ENCODE measurements at regions not wholly inside any gene's neighbourhood (a gene's known extent, or its start where the extent isn't known, plus 50 kb on each side); places are given as distances from the start of the nearest gene placed in this dataset.

GRCh38 chr15:70486012-70486411 is 277.3 kb downstream of the UACA start:
- TF ChIP-seq POLR2AphosphoS5 (IDR thresholded peaks at IDR 0.05; ENCODE audit: low read depth, low read length) (no peak), TAF1 (IDR thresholded peaks at IDR 0.05; ENCODE audit: borderline replicate concordance, insufficient read depth, low read length) (no peak), FOXP2 (optimal IDR thresholded peaks at IDR 0.05; ENCODE audit: borderline replicate concordance, extremely low read depth, extremely low read length, insufficient read depth) (no peak), REST (IDR thresholded peaks at IDR 0.05; ENCODE audit: insufficient read depth in 1 of 2, low read depth in 2 of 2, low read length in 2 of 2) (no peak), SIN3A (IDR thresholded peaks at IDR 0.05; ENCODE audit: borderline replicate concordance, insufficient read depth, low read length) (no peak)

- TF ChIP-seq SIN3A (IDR thresholded peaks at IDR 0.05; ENCODE audit: borderline replicate concordance, insufficient read depth, low read length) = no peak
- no peak for TF ChIP-seq POLR2AphosphoS5 (IDR thresholded peaks at IDR 0.05; ENCODE audit: low read depth, low read length)
- TF ChIP-seq REST (IDR thresholded peaks at IDR 0.05; ENCODE audit: insufficient read depth in 1 of 2, low read depth in 2 of 2, low read length in 2 of 2) = no peak
- no peak for TF ChIP-seq FOXP2 (optimal IDR thresholded peaks at IDR 0.05; ENCODE audit: borderline replicate concordance, extremely low read depth, extremely low read length, insufficient read depth)
- no peak for TF ChIP-seq TAF1 (IDR thresholded peaks at IDR 0.05; ENCODE audit: borderline replicate concordance, insufficient read depth, low read length)
Measured at GRCh38 chr15:70484993-70485392, 278.4 kb downstream of the UACA start.

- TF ChIP-seq SIN3A (IDR thresholded peaks at IDR 0.05; ENCODE audit: borderline replicate concordance, insufficient read depth, low read length) (no peak), POLR2AphosphoS5 (IDR thresholded peaks at IDR 0.05; ENCODE audit: low read depth, low read length) (no peak), TAF1 (IDR thresholded peaks at IDR 0.05; ENCODE audit: borderline replicate concordance, insufficient read depth, low read length) (no peak), FOXP2 (optimal IDR thresholded peaks at IDR 0.05; ENCODE audit: borderline replicate concordance, extremely low read depth, extremely low read length, insufficient read depth) (no peak), REST (IDR thresholded peaks at IDR 0.05; ENCODE audit: insufficient read depth in 1 of 2, low read depth in 2 of 2, low read length in 2 of 2) (no peak)
Measured at GRCh38 chr15:70483513-70483912, 279.8 kb downstream of the UACA start.

- TF ChIP-seq REST (IDR thresholded peaks at IDR 0.05; ENCODE audit: insufficient read depth in 1 of 2, low read depth in 2 of 2, low read length in 2 of 2) (no peak), FOXP2 (optimal IDR thresholded peaks at IDR 0.05; ENCODE audit: borderline replicate concordance, extremely low read depth, extremely low read length, insufficient read depth) (no peak)
Measured at GRCh38 chr15:70480196-70480856, 283.0 kb downstream of the UACA start.

GRCh38 chr15:70479785-70480184 is 283.6 kb downstream of the UACA start:
- TF ChIP-seq POLR2AphosphoS5 (IDR thresholded peaks at IDR 0.05; ENCODE audit: low read depth, low read length) (no peak), FOXP2 (optimal IDR thresholded peaks at IDR 0.05; ENCODE audit: borderline replicate concordance, extremely low read depth, extremely low read length, insufficient read depth) (no peak), REST (IDR thresholded peaks at IDR 0.05; ENCODE audit: insufficient read depth in 1 of 2, low read depth in 2 of 2, low read length in 2 of 2) (no peak), SIN3A (IDR thresholded peaks at IDR 0.05; ENCODE audit: borderline replicate concordance, insufficient read depth, low read length) (no peak), TAF1 (IDR thresholded peaks at IDR 0.05; ENCODE audit: borderline replicate concordance, insufficient read depth, low read length) (no peak)
